NT2/D1 (cell line): ENCODE measurements at regions not wholly inside any gene's neighbourhood (a gene's known extent, or its start where the extent isn't known, plus 50 kb on each side); places are given as distances from the start of the nearest gene placed in this dataset.

Experiments used
- SUZ12 ChIP-seq: IDR thresholded peaks from 2 replicates; pipeline ENCODE4 v1.6.1; 2011; ENCODE audit not compliant: insufficient read length, insufficient read depth; ENCODE audit errors: extremely low read depth
- ZNF274 ChIP-seq: IDR thresholded peaks from 2 replicates; pipeline ENCODE4 v1.6.1; 2011; ENCODE audit warnings: mild to moderate bottlenecking, low read depth, low read length

DNA sequence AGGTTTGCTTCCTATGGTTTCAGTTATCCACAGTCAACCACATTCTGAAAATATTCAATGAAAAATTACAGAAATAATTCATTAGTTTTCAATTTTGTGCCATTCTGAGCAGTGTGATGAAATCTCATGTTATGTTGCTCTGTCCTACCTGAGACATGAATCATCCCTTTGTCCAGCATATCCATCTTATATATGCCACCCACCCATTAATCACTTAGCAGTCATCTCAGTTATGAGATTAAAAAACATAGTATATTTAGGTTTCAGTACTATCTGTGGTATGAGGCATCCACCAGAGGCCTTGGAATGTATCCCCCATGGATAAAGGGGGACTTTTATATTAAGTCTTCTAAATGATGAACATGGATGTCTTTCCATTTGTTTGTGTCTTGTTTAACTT, 64.7 kb upstream of the PROK2 start:
- TF ChIP-seq ZNF274 (no peak), SUZ12 (no peak)
